Suprapubic skin (tissue), 4 donors: ENCODE measurements at regions not wholly inside any gene's neighbourhood (a gene's known extent, or its start where the extent isn't known, plus 50 kb on each side); places are given as distances from the start of the nearest gene placed in this dataset.

Source experiments
- POLR2A ChIP-seq, 2 donors: fragments of 450-650 bp; IDR thresholded peaks; one replicate each; pipeline ENCODE4 v1.6.1; 2017; ENCODE audit warnings: antibody characterized with exemption in 2 of 2, mild to moderate bottlenecking in 2 of 2, moderate library complexity in 2 of 2
- POLR2AphosphoS5 ChIP-seq, 3 donors: sonication (generic); formaldehyde crosslinking; IDR thresholded peaks; one replicate each; pipeline ENCODE4 v1.6.1; 2017; ENCODE audit warnings: antibody characterized with exemption in 3 of 3
- TF ChIP-seq, protein P1 (sequence below), 2 donors: fragments of 200-600 bp in 1 of 2; fragments of 450-650 bp in 1 of 2; sonication (generic) in 1 of 2; IDR thresholded peaks; one replicate each; pipeline ENCODE4 v1.5.1; 2016 to 2019; ENCODE audit warnings: antibody characterized with exemption in 2 of 2, mild to moderate bottlenecking in 1 of 2, moderate library complexity in 1 of 2

DNA sequence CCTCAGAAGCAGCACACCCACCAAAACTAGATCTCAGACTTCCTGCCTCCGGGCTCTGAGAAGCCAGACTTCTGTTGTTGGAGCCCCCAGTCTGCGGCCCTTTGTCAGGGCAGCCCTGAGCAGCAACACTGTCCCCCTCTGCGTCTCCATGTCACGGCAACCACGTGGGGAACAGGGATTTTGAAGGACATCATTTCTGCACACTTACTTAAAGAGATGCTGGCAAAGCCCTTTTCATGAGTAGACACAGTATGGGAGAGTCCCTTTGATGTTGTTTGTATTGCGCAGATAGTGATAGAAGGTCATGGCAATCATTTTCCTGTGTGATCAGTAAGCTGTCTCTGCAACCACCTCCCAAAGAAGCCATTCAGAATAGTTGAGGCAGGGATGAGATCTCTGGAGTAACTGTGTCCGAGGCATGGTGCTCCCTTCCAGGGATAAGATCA, 69.1 kb upstream of the ID2 start:
- TF ChIP-seq POLR2AphosphoS5 (IDR thresholded peaks at IDR 0.05) (no peak), POLR2A (IDR thresholded peaks at IDR 0.05) (no peak)
- TF ChIP-seq, protein P1, sequence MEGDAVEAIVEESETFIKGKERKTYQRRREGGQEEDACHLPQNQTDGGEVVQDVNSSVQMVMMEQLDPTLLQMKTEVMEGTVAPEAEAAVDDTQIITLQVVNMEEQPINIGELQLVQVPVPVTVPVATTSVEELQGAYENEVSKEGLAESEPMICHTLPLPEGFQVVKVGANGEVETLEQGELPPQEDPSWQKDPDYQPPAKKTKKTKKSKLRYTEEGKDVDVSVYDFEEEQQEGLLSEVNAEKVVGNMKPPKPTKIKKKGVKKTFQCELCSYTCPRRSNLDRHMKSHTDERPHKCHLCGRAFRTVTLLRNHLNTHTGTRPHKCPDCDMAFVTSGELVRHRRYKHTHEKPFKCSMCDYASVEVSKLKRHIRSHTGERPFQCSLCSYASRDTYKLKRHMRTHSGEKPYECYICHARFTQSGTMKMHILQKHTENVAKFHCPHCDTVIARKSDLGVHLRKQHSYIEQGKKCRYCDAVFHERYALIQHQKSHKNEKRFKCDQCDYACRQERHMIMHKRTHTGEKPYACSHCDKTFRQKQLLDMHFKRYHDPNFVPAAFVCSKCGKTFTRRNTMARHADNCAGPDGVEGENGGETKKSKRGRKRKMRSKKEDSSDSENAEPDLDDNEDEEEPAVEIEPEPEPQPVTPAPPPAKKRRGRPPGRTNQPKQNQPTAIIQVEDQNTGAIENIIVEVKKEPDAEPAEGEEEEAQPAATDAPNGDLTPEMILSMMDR (IDR thresholded peaks at IDR 0.05): no peak
